ENCODE measurements at regions not wholly inside any gene's neighbourhood (a gene's known extent, or its start where the extent isn't known, plus 50 kb on each side); places are given as distances from the start of the nearest gene placed in this dataset.

- Histone ChIP-seq H3K9me3 (replicated peaks; ENCODE audit: control insufficient read depth, low read depth, low read length) (no peaks in the 10 kb centered on the region), H3K36me3 (ENCODE audit: control insufficient read depth, insufficient read depth, low read length) (no peaks in the 10 kb centered on the region), H3K27me3 (ENCODE audit: control insufficient read depth, insufficient read depth, low read length) (no peaks in the 10 kb centered on the region), H3K4me3 (ENCODE audit: low read length) (no peak overlapping the region), H3K4me1 (ENCODE audit: control insufficient read depth, insufficient read depth, low read length) (no peaks in the 10 kb centered on the region), H3K27ac (ENCODE audit: low read length) (no peak overlapping the region)
- no peak for DNase-seq
- 60% methylated on average over 1 of the region's 2 CpGs for WGBS (ENCODE audit: insufficient coverage)
These were observed 115.1 kb downstream of the NAB1 start for GRCh38 chr2:190763901-190764514.

- no peak for DNase-seq
- no peaks in the 10 kb centered on the region for H3K27me3 ChIP-seq (ENCODE audit: control insufficient read depth, insufficient read depth, low read length)
- H3K36me3 ChIP-seq (ENCODE audit: control insufficient read depth, insufficient read depth, low read length) = no peaks in the 10 kb centered on the region
- H3K4me3 ChIP-seq (ENCODE audit: low read length) = no peak overlapping the region
- H3K4me1 ChIP-seq (ENCODE audit: control insufficient read depth, insufficient read depth, low read length) = no peaks in the 10 kb centered on the region
- no peaks in the 10 kb centered on the region for H3K9me3 ChIP-seq (replicated peaks; ENCODE audit: control insufficient read depth, low read depth, low read length)
- 80% methylated on average over 1 of the region's 7 CpGs for WGBS (ENCODE audit: insufficient coverage)
- no peak overlapping the region for H3K27ac ChIP-seq (ENCODE audit: low read length)
These were observed 115.0 kb upstream of the GLS start for GRCh38 chr2:190765386-190766173.

- no peaks in the 10 kb centered on the region for H3K36me3 ChIP-seq (ENCODE audit: control insufficient read depth, insufficient read depth, low read length)
- H3K4me3 ChIP-seq (ENCODE audit: low read length) = no peak overlapping the region
- WGBS (ENCODE audit: insufficient coverage) = 80% methylated on average over 1 of the region's 3 CpGs
- no peaks in the 10 kb centered on the region for H3K9me3 ChIP-seq (replicated peaks; ENCODE audit: control insufficient read depth, low read depth, low read length)
- no peaks in the 10 kb centered on the region for H3K4me1 ChIP-seq (ENCODE audit: control insufficient read depth, insufficient read depth, low read length)
- DNase-seq = no peak
- H3K27ac ChIP-seq (ENCODE audit: low read length) = no peak overlapping the region
- no peaks in the 10 kb centered on the region for H3K27me3 ChIP-seq (ENCODE audit: control insufficient read depth, insufficient read depth, low read length)
These were observed 114.4 kb upstream of the GLS start for GRCh38 chr2:190766174-190766572.

GRCh38 chr2:190766595-190766994, 114.0 kb upstream of the GLS start:
- H3K27me3 ChIP-seq (ENCODE audit: control insufficient read depth, insufficient read depth, low read length) = no peaks in the 10 kb centered on the region
- H3K4me1 ChIP-seq (ENCODE audit: control insufficient read depth, insufficient read depth, low read length) = no peaks in the 10 kb centered on the region
- H3K36me3 ChIP-seq (ENCODE audit: control insufficient read depth, insufficient read depth, low read length) = no peaks in the 10 kb centered on the region
- WGBS (ENCODE audit: insufficient coverage) = no CpG with 5 or more reads among the region's 2 CpGs
- no peak overlapping the region for H3K4me3 ChIP-seq (ENCODE audit: low read length)
- no peaks in the 10 kb centered on the region for H3K9me3 ChIP-seq (replicated peaks; ENCODE audit: control insufficient read depth, low read depth, low read length)
- no peak for DNase-seq
- no peak overlapping the region for H3K27ac ChIP-seq (ENCODE audit: low read length)

- DNase-seq = no peak
- no peaks in the 10 kb centered on the region for H3K9me3 ChIP-seq (replicated peaks; ENCODE audit: control insufficient read depth, low read depth, low read length)
- H3K27ac ChIP-seq (ENCODE audit: low read length) = no peak overlapping the region
- no peaks in the 10 kb centered on the region for H3K27me3 ChIP-seq (ENCODE audit: control insufficient read depth, insufficient read depth, low read length)
- H3K4me1 ChIP-seq (ENCODE audit: control insufficient read depth, insufficient read depth, low read length) = no peaks in the 10 kb centered on the region
- no CpG with 5 or more reads among the region's 3 CpGs for WGBS (ENCODE audit: insufficient coverage)
- no peak overlapping the region for H3K4me3 ChIP-seq (ENCODE audit: low read length)
- H3K36me3 ChIP-seq (ENCODE audit: control insufficient read depth, insufficient read depth, low read length) = no peaks in the 10 kb centered on the region
These were observed 112.8 kb upstream of the GLS start for GRCh38 chr2:190767821-190768220.

- no peak for DNase-seq
- no peaks in the 10 kb centered on the region for H3K9me3 ChIP-seq (replicated peaks; ENCODE audit: control insufficient read depth, low read depth, low read length)
- no peak overlapping the region for H3K27ac ChIP-seq (ENCODE audit: low read length)
- H3K27me3 ChIP-seq (ENCODE audit: control insufficient read depth, insufficient read depth, low read length) = no peaks in the 10 kb centered on the region
- H3K4me3 ChIP-seq (ENCODE audit: low read length) = no peak overlapping the region
- H3K36me3 ChIP-seq (ENCODE audit: control insufficient read depth, insufficient read depth, low read length) = no peaks in the 10 kb centered on the region
- no peaks in the 10 kb centered on the region for H3K4me1 ChIP-seq (ENCODE audit: control insufficient read depth, insufficient read depth, low read length)
These were observed 111.4 kb upstream of the GLS start for GRCh38 chr2:190769258-190769657.

GRCh38 chr2:190771726-190772125, 108.9 kb upstream of the GLS start:
- no peaks in the 10 kb centered on the region for H3K27me3 ChIP-seq (ENCODE audit: control insufficient read depth, insufficient read depth, low read length)
- DNase-seq = no peak

GRCh38 chr2:190780594-190780993, 100.0 kb upstream of the GLS start:
- Histone ChIP-seq H3K27me3 (ENCODE audit: control insufficient read depth, insufficient read depth, low read length) (no peaks in the 10 kb centered on the region), H3K4me1 (ENCODE audit: control insufficient read depth, insufficient read depth, low read length) (no peaks in the 10 kb centered on the region), H3K4me3 (ENCODE audit: low read length) (no peak overlapping the region), H3K27ac (ENCODE audit: low read length) (no peak overlapping the region), H3K36me3 (ENCODE audit: control insufficient read depth, insufficient read depth, low read length) (no peaks in the 10 kb centered on the region), H3K9me3 (replicated peaks; ENCODE audit: control insufficient read depth, low read depth, low read length) (peaks cover 20% of the 10 kb centered on the region)
- no CpG with 5 or more reads among the region's 1 CpG for WGBS (ENCODE audit: insufficient coverage)
- DNase-seq = no peak

More at GRCh38 chr2:190771726-190772125, 108.9 kb upstream of the GLS start:
- Histone ChIP-seq H3K4me3 (ENCODE audit: low read length) (no peak overlapping the region), H3K27ac (ENCODE audit: low read length) (no peak overlapping the region), H3K36me3 (ENCODE audit: control insufficient read depth, insufficient read depth, low read length) (no peaks in the 10 kb centered on the region), H3K4me1 (ENCODE audit: control insufficient read depth, insufficient read depth, low read length) (no peaks in the 10 kb centered on the region), H3K9me3 (replicated peaks; ENCODE audit: control insufficient read depth, low read depth, low read length) (no peaks in the 10 kb centered on the region)

- DNase-seq = peak; percentile 61
- Histone ChIP-seq H3K27me3 (ENCODE audit: control insufficient read depth, insufficient read depth, low read length) (no peaks in the 10 kb centered on the region), H3K4me3 (ENCODE audit: low read length) (no peak overlapping the region), H3K4me1 (ENCODE audit: control insufficient read depth, insufficient read depth, low read length) (no peaks in the 10 kb centered on the region), H3K9me3 (replicated peaks; ENCODE audit: control insufficient read depth, low read depth, low read length) (peaks cover 20% of the 10 kb centered on the region), H3K27ac (ENCODE audit: low read length) (no peak overlapping the region), H3K36me3 (ENCODE audit: control insufficient read depth, insufficient read depth, low read length) (no peaks in the 10 kb centered on the region)
- WGBS (ENCODE audit: insufficient coverage) = 6% methylated on average over 2 of the region's 4 CpGs
These were observed 98.9 kb upstream of the GLS start for GRCh38 chr2:190781604-190782198.

- no peaks in the 10 kb centered on the region for H3K4me1 ChIP-seq (ENCODE audit: control insufficient read depth, insufficient read depth, low read length)
- H3K9me3 ChIP-seq (replicated peaks; ENCODE audit: control insufficient read depth, low read depth, low read length) = peaks cover 20% of the 10 kb centered on the region
- no peaks in the 10 kb centered on the region for H3K36me3 ChIP-seq (ENCODE audit: control insufficient read depth, insufficient read depth, low read length)
- no peak overlapping the region for H3K4me3 ChIP-seq (ENCODE audit: low read length)
- no peak for DNase-seq
- WGBS (ENCODE audit: insufficient coverage) = no CpG with 5 or more reads among the region's 2 CpGs
- no peaks in the 10 kb centered on the region for H3K27me3 ChIP-seq (ENCODE audit: control insufficient read depth, insufficient read depth, low read length)
- H3K27ac ChIP-seq (ENCODE audit: low read length) = no peak overlapping the region
These were observed 98.4 kb upstream of the GLS start for GRCh38 chr2:190782264-190782663.
